Fibroblast of lung (primary cell): ENCODE measurements at regions not wholly inside any gene's neighbourhood (a gene's known extent, or its start where the extent isn't known, plus 50 kb on each side); places are given as distances from the start of the nearest gene placed in this dataset.

Experiments used
- EZH2 ChIP-seq: IDR thresholded peaks from 2 replicates; pipeline ENCODE4 v1.5.1; 2012; ENCODE audit warnings: low read length, control low read depth, mild to moderate bottlenecking; ENCODE audit errors: missing control alignments
- TF ChIP-seq, protein P1 (sequence below), 2 donors: IDR thresholded peaks in 1 of 2; conservative IDR thresholded peaks in 1 of 2; 1 replicate in 1 of 2; 2 replicates in 1 of 2; pipeline ENCODE4 v1.5.1; 2011 to 2012; ENCODE audit warnings: low read length in 2 of 2, control low read depth in 1 of 2, inconsistent platforms in 1 of 2, low read depth in 1 of 2, mild to moderate bottlenecking in 1 of 2

DNA sequence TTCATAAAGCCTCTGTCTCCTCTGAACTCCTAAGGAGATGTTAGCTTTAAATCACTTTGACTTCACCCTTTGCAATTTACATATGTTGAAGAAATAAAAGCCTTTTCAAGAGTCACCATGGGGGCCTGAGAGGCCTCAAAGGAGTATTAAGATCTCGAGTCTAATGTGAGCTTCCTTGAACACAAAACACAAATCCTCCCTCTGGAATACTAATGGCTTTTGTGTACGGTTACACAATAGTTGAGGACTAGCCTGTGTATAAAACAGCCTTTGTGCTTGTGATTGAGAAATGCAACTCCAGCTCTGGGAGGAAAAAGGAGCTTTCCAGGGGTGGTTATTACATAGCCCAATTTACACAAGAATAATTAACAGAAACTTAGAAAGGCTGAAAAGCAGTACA, 1140.2 kb downstream of the CDH11 start:
- TF ChIP-seq, protein P1, sequence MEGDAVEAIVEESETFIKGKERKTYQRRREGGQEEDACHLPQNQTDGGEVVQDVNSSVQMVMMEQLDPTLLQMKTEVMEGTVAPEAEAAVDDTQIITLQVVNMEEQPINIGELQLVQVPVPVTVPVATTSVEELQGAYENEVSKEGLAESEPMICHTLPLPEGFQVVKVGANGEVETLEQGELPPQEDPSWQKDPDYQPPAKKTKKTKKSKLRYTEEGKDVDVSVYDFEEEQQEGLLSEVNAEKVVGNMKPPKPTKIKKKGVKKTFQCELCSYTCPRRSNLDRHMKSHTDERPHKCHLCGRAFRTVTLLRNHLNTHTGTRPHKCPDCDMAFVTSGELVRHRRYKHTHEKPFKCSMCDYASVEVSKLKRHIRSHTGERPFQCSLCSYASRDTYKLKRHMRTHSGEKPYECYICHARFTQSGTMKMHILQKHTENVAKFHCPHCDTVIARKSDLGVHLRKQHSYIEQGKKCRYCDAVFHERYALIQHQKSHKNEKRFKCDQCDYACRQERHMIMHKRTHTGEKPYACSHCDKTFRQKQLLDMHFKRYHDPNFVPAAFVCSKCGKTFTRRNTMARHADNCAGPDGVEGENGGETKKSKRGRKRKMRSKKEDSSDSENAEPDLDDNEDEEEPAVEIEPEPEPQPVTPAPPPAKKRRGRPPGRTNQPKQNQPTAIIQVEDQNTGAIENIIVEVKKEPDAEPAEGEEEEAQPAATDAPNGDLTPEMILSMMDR (conservative IDR thresholded peaks at IDR 0.05 in 1 of 2, IDR thresholded peaks at IDR 0.05 in 1 of 2; ENCODE audit: low read depth in 1 of 2, low read length in 2 of 2): no peak
- TF ChIP-seq EZH2: no peak
